ENCODE measurements at regions not wholly inside any gene's neighbourhood (a gene's known extent, or its start where the extent isn't known, plus 50 kb on each side); places are given as distances from the start of the nearest gene placed in this dataset.
A peak's percentile ranks its signal among the peaks of the same experiment; 100 is the strongest.

GRCh38 chr18:49716035-49716434, 97.3 kb downstream of the ACAA2 start:
- Mint-ChIP-seq H3K27ac (no peak overlapping the region), H3K36me3 (ENCODE audit: low read depth) (no peaks in the 10 kb centered on the region), H3K4me3 (no peak overlapping the region), H3K4me1 (ENCODE audit: low read depth) (no peaks in the 10 kb centered on the region), H3K9me3 (no peaks in the 10 kb centered on the region), H3K27me3 (ENCODE audit: low read depth) (peaks cover 4% of the 10 kb centered on the region)
- CTCF ChIA-PET, result no interaction called here
- DNase-seq, result no peak
- intact Hi-C loops (cut with micrococcal nuclease), result no loop called here

GRCh38 chr18:49709347-49709690, 104.0 kb downstream of the ACAA2 start:
- Mint-ChIP-seq H3K4me3 (no peak overlapping the region), H3K36me3 (ENCODE audit: low read depth) (no peaks in the 10 kb centered on the region), H3K9me3 (no peaks in the 10 kb centered on the region), H3K27me3 (ENCODE audit: low read depth) (no peaks in the 10 kb centered on the region), H3K4me1 (ENCODE audit: low read depth) (no peaks in the 10 kb centered on the region), H3K27ac (no peak overlapping the region)
- intact Hi-C loops (cut with micrococcal nuclease), result no loop called here
- DNase-seq, result no peak
- CTCF ChIA-PET, result no interaction called here

GRCh38 chr18:49708662-49709346, 104.5 kb downstream of the ACAA2 start:
- Mint-ChIP-seq H3K4me1 (ENCODE audit: low read depth) (no peaks in the 10 kb centered on the region), H3K27ac (no peak overlapping the region), H3K27me3 (ENCODE audit: low read depth) (no peaks in the 10 kb centered on the region), H3K4me3 (no peak overlapping the region), H3K36me3 (ENCODE audit: low read depth) (no peaks in the 10 kb centered on the region), H3K9me3 (no peaks in the 10 kb centered on the region)
- CTCF ChIA-PET, result no interaction called here
- DNase-seq, result no peak
- intact Hi-C loops (cut with micrococcal nuclease), result no loop called here

- CTCF ChIA-PET, result interaction anchor here (0.8 kb wide), 1 partner anchor 149 kb away, joined by 4 read pairs; no protein-coding TSS in a partner anchor
- no peak overlapping the region for H3K4me3 Mint-ChIP-seq
- intact Hi-C loops (cut with micrococcal nuclease), result no loop called here
- no peak overlapping the region for H3K27ac Mint-ChIP-seq
- no peak for DNase-seq
- H3K27me3 Mint-ChIP-seq (ENCODE audit: low read depth), result no peaks in the 10 kb centered on the region
- H3K9me3 Mint-ChIP-seq, result no peaks in the 10 kb centered on the region
- H3K36me3 Mint-ChIP-seq (ENCODE audit: low read depth), result no peaks in the 10 kb centered on the region
- no peaks in the 10 kb centered on the region for H3K4me1 Mint-ChIP-seq (ENCODE audit: low read depth)
Measured at GRCh38 chr18:49707599-49707998, 105.7 kb downstream of the ACAA2 start.

- no peaks in the 10 kb centered on the region for H3K27me3 Mint-ChIP-seq (ENCODE audit: low read depth)
- CTCF ChIA-PET, result no interaction called here
- H3K4me3 Mint-ChIP-seq, result no peak overlapping the region
- no peaks in the 10 kb centered on the region for H3K4me1 Mint-ChIP-seq (ENCODE audit: low read depth)
- H3K27ac Mint-ChIP-seq, result no peak overlapping the region
- no peaks in the 10 kb centered on the region for H3K36me3 Mint-ChIP-seq (ENCODE audit: low read depth)
- H3K9me3 Mint-ChIP-seq, result no peaks in the 10 kb centered on the region
- no peak for DNase-seq
- intact Hi-C loops (cut with micrococcal nuclease), result no loop called here
Measured at GRCh38 chr18:49704334-49704733, 109.0 kb downstream of the ACAA2 start.

GRCh38 chr18:49701190-49701589, 112.1 kb downstream of the ACAA2 start:
- Mint-ChIP-seq H3K9me3 (no peaks in the 10 kb centered on the region), H3K27me3 (ENCODE audit: low read depth) (no peaks in the 10 kb centered on the region), H3K27ac (no peak overlapping the region), H3K36me3 (ENCODE audit: low read depth) (no peaks in the 10 kb centered on the region), H3K4me3 (no peak overlapping the region), H3K4me1 (ENCODE audit: low read depth) (no peaks in the 10 kb centered on the region)
- intact Hi-C loops (cut with micrococcal nuclease), result no loop called here
- CTCF ChIA-PET, result no interaction called here
- no peak for DNase-seq

GRCh38 chr18:49699303-49699702, 114.0 kb downstream of the ACAA2 start:
- CTCF ChIA-PET, result no interaction called here
- Mint-ChIP-seq H3K4me1 (ENCODE audit: low read depth) (no peaks in the 10 kb centered on the region), H3K9me3 (no peaks in the 10 kb centered on the region), H3K27me3 (ENCODE audit: low read depth) (no peaks in the 10 kb centered on the region), H3K36me3 (ENCODE audit: low read depth) (no peaks in the 10 kb centered on the region), H3K27ac (no peak overlapping the region), H3K4me3 (no peak overlapping the region)
- intact Hi-C loops (cut with micrococcal nuclease), result no loop called here
- DNase-seq, result no peak

DNA sequence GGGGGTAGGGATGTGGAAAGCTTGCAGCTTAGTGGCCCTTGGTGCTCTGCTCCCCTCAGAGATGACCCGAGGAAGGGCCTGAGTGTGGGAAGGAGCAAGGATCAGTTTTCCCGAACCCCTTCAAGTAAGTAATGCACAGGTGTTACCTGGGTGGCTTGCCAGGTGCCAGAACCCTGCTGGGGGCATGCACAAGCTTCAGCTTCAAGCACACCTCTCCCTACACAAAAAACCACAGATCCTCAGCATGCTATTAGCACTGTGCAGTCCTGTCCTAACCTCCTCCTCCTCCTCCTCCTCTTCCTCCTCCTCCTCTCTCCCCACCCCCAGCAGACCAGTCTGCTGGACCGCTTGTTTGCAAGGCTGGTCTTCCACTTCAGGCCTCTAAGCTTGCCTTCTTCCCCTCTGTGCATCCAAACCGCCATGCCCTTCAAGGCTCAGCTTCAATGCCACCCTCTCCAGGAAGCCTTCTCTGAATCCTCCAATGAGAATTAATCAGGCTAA, 114.8 kb downstream of the ACAA2 start:
- Mint-ChIP-seq H3K27ac (peak overlapping the region; percentile 59), H3K4me1 (ENCODE audit: low read depth) (no peaks in the 10 kb centered on the region), H3K36me3 (ENCODE audit: low read depth) (no peaks in the 10 kb centered on the region), H3K4me3 (no peak overlapping the region), H3K9me3 (no peaks in the 10 kb centered on the region), H3K27me3 (ENCODE audit: low read depth) (no peaks in the 10 kb centered on the region)
- no peak for DNase-seq
- CTCF ChIA-PET, result no interaction called here
- intact Hi-C loops (cut with micrococcal nuclease), result no loop called here

DNA sequence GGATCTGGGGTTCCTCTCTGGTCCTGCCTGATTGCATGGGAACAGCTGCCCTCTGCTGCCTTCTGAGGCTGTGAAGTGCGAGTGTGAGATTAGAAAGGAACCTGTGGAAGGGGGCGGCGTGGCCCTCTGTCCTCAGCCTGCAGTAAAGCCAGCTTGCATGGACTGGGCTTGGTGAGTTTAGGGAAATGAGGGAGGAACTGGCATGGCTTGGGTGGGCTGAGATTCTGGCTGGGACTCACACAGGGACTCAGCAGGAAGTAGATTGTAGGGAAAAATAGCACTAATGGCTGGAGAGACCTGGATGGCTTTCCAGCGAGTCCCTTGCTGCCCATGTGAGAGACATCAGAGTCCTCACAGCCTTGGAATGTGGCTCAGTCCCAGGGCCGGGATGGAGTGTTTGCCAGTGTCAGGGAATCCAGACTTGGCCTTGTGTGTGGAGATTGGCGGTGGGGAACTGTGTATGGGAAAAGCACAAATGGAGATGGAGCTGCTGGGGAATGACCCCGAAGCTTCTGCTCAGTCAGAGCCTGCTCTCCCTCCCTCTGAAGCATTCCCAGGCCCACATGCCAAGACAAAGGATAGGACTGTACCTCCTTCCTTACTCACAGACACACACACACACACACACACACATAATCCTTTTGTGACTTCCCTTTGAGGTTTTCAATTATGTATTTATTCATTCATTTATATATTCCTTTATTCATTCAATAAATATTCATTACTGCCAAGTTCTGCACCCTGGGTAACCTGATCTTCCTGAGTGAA, 115.4 kb downstream of the ACAA2 start:
- Mint-ChIP-seq H3K27ac (no peak overlapping the region), H3K27me3 (ENCODE audit: low read depth) (no peaks in the 10 kb centered on the region), H3K9me3 (no peaks in the 10 kb centered on the region), H3K4me1 (ENCODE audit: low read depth) (no peaks in the 10 kb centered on the region), H3K4me3 (no peak overlapping the region), H3K36me3 (ENCODE audit: low read depth) (no peaks in the 10 kb centered on the region)
- DNase-seq, result no peak
- CTCF ChIA-PET, result no interaction called here
- intact Hi-C loops (cut with micrococcal nuclease), result no loop called here

- no peak for DNase-seq
- intact Hi-C loops (cut with micrococcal nuclease), result no loop called here
- Mint-ChIP-seq H3K4me3 (no peak overlapping the region), H3K9me3 (no peaks in the 10 kb centered on the region), H3K27ac (no peak overlapping the region), H3K36me3 (ENCODE audit: low read depth) (no peaks in the 10 kb centered on the region), H3K4me1 (ENCODE audit: low read depth) (no peaks in the 10 kb centered on the region), H3K27me3 (ENCODE audit: low read depth) (no peaks in the 10 kb centered on the region)
- CTCF ChIA-PET, result no interaction called here
Measured at GRCh38 chr18:49697049-49697448, 116.3 kb downstream of the ACAA2 start.

DNA sequence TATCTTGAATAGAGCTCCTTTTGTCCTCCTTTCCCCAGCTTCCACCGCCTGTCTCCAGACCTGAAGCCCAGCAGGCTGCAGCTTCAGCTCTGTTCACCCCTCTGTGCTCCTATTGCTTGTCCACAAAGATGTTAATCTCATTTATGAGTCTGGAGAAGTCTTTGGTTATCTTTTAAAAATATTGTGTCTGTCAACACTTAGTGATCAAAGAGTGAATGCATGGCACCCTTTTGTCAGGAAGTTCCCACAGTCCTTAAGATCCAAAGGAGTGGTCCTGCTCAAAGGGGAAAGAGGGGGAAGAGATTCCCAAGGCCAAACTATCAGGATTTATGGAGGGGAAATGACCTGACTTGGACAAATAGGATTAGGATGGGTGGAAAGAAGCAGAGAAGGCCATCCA, 118.9 kb downstream of the ACAA2 start:
- peaks cover 3% of the 10 kb centered on the region for H3K4me1 Mint-ChIP-seq (ENCODE audit: low read depth)
- intact Hi-C loops (cut with micrococcal nuclease), result no loop called here
- DNase-seq, result no peak
- CTCF ChIA-PET, result interaction anchor here (0.5 kb wide), 1 partner anchor 128 kb away, joined by 6 read pairs; no protein-coding TSS in a partner anchor
- no peak overlapping the region for H3K27ac Mint-ChIP-seq
- H3K27me3 Mint-ChIP-seq (ENCODE audit: low read depth), result no peaks in the 10 kb centered on the region
- no peaks in the 10 kb centered on the region for H3K9me3 Mint-ChIP-seq
- H3K4me3 Mint-ChIP-seq, result no peak overlapping the region
- H3K36me3 Mint-ChIP-seq (ENCODE audit: low read depth), result no peaks in the 10 kb centered on the region

DNA sequence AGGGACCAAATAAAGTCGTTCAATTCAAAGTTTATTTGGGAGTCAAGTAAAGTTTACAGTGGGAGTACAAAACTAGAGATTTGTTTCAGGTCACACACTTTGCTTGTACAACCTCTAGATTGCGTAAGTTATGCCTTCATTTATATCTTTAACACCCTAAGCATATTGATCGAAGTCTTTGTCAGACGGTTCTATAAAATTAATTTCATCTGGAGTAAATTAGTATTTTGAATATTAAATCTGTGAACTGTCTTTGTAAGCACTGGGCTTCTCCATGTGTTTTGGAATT, 119.7 kb downstream of the ACAA2 start:
- CTCF ChIA-PET, result no interaction called here
- no peaks in the 10 kb centered on the region for H3K36me3 Mint-ChIP-seq (ENCODE audit: low read depth)

DNA sequence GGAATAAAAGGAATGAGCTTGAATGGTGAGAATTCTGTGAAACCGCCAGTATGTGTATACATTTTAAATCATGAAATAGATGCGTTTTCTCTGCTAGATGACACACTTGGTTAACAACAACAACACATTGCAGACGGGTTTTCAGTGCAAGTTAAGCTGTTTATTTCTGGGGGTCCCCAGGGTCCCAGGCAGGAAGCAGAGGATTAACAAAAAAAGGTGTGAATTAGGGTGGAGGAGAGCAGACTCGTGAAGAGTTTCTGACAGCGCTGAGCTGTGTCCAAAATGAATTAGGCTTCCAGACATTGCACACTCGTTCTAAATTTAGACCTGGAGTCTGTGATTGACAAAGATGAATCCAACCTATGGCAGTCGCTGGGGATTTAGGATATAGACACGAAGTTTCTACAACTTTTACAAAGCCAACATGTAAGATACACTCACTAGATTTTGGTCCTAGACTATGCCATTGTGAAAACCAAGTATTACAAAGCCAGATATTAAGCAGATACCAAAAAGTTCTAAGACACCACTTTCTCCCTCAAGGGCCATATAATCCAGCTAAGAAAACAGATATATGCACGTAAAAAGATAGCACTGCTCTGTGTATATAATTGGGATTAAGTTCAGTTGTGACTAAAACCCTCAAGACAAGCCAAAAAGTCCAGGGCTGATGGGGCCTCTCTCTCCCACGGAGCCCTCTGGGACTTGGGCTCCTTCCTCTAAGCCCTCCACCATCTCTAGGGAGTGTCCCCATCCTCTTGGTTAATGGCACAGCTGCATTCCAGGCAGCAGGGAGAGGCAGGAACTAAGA, 120.2 kb downstream of the ACAA2 start:
- CTCF ChIA-PET, result no interaction called here
- no peaks in the 10 kb centered on the region for H3K27me3 Mint-ChIP-seq (ENCODE audit: low read depth)
- H3K9me3 Mint-ChIP-seq, result no peaks in the 10 kb centered on the region
- H3K4me3 Mint-ChIP-seq, result no peak overlapping the region
- no peaks in the 10 kb centered on the region for H3K36me3 Mint-ChIP-seq (ENCODE audit: low read depth)
- no peak for DNase-seq
- no peak overlapping the region for H3K27ac Mint-ChIP-seq
- peaks cover 3% of the 10 kb centered on the region for H3K4me1 Mint-ChIP-seq (ENCODE audit: low read depth)
- intact Hi-C loops (cut with micrococcal nuclease), result no loop called here

More for the DNA sequence above, 119.7 kb downstream of the ACAA2 start:
- Mint-ChIP-seq H3K27ac (no peak overlapping the region), H3K27me3 (ENCODE audit: low read depth) (no peaks in the 10 kb centered on the region), H3K4me3 (no peak overlapping the region), H3K9me3 (no peaks in the 10 kb centered on the region), H3K4me1 (ENCODE audit: low read depth) (peaks cover 3% of the 10 kb centered on the region)
- DNase-seq, result no peak
- intact Hi-C loops (cut with micrococcal nuclease), result no loop called here
